GM12878 (cell line): ENCODE measurements at regions not wholly inside any gene's neighbourhood (a gene's known extent, or its start where the extent isn't known, plus 50 kb on each side); places are given as distances from the start of the nearest gene placed in this dataset.

ENCODE experiments used
- CHD4 ChIP-seq: fragments of 200-600 bp; sonication (generic); IDR thresholded peaks from 2 replicates; pipeline ENCODE4 v1.6.1; 2016; ENCODE audit warnings: mild to moderate bottlenecking
- EGR1 ChIP-seq, 2 experiments: IDR thresholded peaks; 1 replicate in 1 of 2; 2 replicates in 1 of 2; pipeline ENCODE4 v1.6.1; 2011 to 2012; ENCODE audit warnings: low read depth in 2 of 2, low read length in 2 of 2, borderline replicate concordance in 1 of 2, mild to moderate bottlenecking in 1 of 2, moderate library complexity in 1 of 2
- GABPA ChIP-seq: IDR thresholded peaks from 2 replicates; pipeline ENCODE4 v1.6.1; 2014; ENCODE audit warnings: antibody characterized with exemption, low read depth, mild to moderate bottlenecking, inconsistent platforms
- MYC ChIP-seq: IDR thresholded peaks from 2 replicates; pipeline ENCODE4 v1.6.1; 2011; ENCODE audit warnings: mild to moderate bottlenecking, low read length, moderate library complexity, inconsistent platforms; ENCODE audit not compliant: insufficient read depth, insufficient replicate concordance, insufficient read length, severe bottlenecking
- NFXL1 ChIP-seq: fragments of 450-650 bp; IDR thresholded peaks from 2 replicates; pipeline ENCODE4 v1.6.1; 2017; ENCODE audit warnings: antibody characterized with exemption, mild to moderate bottlenecking, borderline replicate concordance
- POLR2A ChIP-seq: IDR thresholded peaks from 2 replicates; pipeline ENCODE4 v1.6.1; 2011; ENCODE audit warnings: low read depth, mild to moderate bottlenecking, low read length
- SIN3A ChIP-seq: IDR thresholded peaks from 2 replicates; pipeline ENCODE4 v1.6.1; 2012; ENCODE audit warnings: low read depth, low read length, improper control_type of control experiment
- ZNF217 ChIP-seq: fragments of 450-650 bp; IDR thresholded peaks from 2 replicates; pipeline ENCODE4 v1.6.1; 2017; ENCODE audit warnings: antibody characterized with exemption, mild to moderate bottlenecking
- TF ChIP-seq, protein P1 (sequence below), 3 experiments: IDR thresholded peaks in 2 of 3; conservative IDR thresholded peaks in 1 of 3; 2 replicates each; pipeline ENCODE4 v1.5.1; 2011; ENCODE audit warnings: low read depth in 3 of 3, low read length in 3 of 3, mild to moderate bottlenecking in 3 of 3, control low read depth in 2 of 3, moderate library complexity in 2 of 3, inconsistent platforms in 1 of 3, mixed read lengths in 1 of 3; ENCODE audit not compliant: control insufficient read depth in 2 of 3, insufficient read depth in 1 of 3; ENCODE audit errors: extremely low read depth in 1 of 3

DNA sequence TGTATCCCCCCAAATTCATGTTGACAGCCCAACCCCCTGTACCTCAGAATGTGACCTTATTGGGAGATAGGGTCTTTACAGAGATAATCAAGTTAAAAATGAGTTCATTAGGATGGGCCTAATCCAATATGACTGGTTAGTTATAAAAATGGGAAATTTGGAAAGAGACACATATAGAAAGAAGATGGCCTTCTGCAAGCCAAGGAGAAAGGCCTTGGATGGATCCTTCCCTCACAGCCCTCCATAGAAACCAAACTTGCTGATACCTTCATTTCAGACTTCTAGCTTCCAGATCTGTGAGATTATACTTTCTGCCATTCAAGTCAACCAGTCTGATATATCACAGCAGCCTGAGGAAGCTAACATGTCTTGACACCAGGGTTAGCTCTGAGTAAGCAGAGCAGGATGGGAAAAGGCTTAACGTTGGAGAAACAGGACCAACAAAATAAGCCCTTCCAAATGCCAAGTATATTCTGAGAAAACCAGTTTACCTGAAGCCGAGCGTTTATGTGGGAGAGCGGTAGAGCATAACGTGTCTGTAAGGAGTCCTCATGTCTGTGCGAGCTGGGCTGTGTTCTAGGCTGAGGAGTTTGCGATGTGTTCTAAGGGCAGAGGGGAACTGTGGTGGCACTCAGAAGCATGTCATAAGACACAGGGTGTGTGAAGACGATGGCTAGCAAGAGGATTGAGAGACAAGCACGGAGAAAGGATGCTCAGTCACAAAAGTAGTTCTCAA lies 206.1 kb downstream of the PIK3R1 start:
- TF ChIP-seq, protein P1, sequence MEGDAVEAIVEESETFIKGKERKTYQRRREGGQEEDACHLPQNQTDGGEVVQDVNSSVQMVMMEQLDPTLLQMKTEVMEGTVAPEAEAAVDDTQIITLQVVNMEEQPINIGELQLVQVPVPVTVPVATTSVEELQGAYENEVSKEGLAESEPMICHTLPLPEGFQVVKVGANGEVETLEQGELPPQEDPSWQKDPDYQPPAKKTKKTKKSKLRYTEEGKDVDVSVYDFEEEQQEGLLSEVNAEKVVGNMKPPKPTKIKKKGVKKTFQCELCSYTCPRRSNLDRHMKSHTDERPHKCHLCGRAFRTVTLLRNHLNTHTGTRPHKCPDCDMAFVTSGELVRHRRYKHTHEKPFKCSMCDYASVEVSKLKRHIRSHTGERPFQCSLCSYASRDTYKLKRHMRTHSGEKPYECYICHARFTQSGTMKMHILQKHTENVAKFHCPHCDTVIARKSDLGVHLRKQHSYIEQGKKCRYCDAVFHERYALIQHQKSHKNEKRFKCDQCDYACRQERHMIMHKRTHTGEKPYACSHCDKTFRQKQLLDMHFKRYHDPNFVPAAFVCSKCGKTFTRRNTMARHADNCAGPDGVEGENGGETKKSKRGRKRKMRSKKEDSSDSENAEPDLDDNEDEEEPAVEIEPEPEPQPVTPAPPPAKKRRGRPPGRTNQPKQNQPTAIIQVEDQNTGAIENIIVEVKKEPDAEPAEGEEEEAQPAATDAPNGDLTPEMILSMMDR (IDR thresholded peaks at IDR 0.05 in 2 of 3, conservative IDR thresholded peaks at IDR 0.05 in 1 of 3; ENCODE audit: control insufficient read depth in 2 of 3, extremely low read depth in 1 of 3, insufficient read depth in 1 of 3, low read depth in 3 of 3, low read length in 3 of 3) = no peak
- no peak for TF ChIP-seq POLR2A
- TF ChIP-seq MYC = no peak
- no peak for TF ChIP-seq ZNF217
- TF ChIP-seq CHD4 = no peak
- no peak for TF ChIP-seq NFXL1
- no peak for TF ChIP-seq SIN3A
- TF ChIP-seq GABPA = no peak
- no peak for TF ChIP-seq EGR1 (IDR thresholded peaks at IDR 0.05; ENCODE audit: borderline replicate concordance in 1 of 2, low read depth in 2 of 2, low read length in 2 of 2)
